NCI-H2171 treated with DMSO at 0.1 percent for 48 hours (cell line): ENCODE measurements at regions not wholly inside any gene's neighbourhood (a gene's known extent, or its start where the extent isn't known, plus 50 kb on each side); places are given as distances from the start of the nearest gene placed in this dataset.
"Not testable (repeated sequence)": the region's sequence is repeated elsewhere in the genome, so short reads cannot be mapped to it uniquely, and the experiment has no call there.

Experiments
- DNase-seq: peaks from one replicate; lab custom pipeline; 2025; lab: John Stamatoyannopoulos, UW

DNA sequence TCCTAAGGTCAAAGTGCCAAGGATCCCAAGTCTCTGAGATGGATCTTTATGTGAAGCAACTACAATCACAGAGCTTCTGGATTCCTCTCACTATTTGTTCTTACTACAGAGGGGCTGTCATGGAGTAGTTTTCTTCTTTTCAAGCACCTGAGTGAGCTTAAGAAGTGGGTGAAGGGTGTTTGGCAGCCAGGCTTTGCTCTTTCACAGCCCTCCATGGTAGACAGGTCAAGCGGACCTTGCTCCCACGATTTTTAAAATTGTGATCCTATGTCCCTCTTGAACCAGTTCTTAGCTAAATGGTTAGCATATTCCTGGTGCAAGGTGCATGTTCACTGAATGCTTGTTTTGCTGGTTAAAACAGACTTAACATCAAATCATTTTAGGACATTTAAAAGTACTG, 332.2 kb downstream of the GADD45G start:
- DNase-seq, result no peak

DNA sequence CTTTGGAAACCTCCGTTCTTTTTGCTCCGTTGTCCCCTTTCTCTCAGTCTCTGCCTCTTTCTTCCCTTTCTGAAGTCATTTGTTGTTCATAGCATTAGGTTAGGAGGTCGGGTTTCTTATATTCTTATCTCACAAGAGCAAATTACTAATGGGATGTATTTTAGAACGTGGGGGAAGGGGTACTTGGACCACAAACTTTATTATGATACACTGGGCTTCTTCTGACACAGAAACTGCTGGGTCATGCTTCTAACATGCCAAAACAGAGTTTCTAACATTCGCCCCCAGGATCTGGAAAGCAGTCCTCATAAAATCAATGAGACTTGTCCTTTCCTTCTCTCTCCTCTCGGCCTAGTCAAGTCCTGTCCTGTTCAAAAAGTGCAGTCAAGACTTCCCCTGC, 334.4 kb downstream of the GADD45G start:
- DNase-seq, result no peak

- no peak for DNase-seq
Observed at GRCh38 chr9:89939626-89940292, 334.9 kb downstream of the GADD45G start.

DNA sequence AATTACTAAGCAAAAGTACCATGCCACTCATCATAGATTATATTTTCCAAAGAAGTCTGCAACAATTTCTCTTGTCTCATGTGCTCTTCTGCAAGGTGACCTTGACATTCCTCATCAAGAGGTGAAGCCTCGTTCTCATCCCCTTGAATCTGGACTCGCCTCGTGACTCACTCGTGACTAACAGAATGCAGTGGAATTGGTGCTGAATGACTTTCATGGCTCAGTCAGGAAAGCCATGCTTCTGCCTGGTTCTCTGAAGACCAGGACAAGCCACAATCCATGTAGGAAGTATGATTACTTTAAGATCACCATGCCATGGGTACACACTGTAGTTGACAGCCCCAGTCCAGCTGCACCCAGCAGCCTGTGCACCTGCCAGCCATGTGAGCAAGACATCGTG, 335.8 kb downstream of the GADD45G start:
- no peak for DNase-seq

- DNase-seq, result peak; percentile 94
Observed at GRCh38 chr9:89941875-89942274, 337.1 kb downstream of the GADD45G start.

DNA sequence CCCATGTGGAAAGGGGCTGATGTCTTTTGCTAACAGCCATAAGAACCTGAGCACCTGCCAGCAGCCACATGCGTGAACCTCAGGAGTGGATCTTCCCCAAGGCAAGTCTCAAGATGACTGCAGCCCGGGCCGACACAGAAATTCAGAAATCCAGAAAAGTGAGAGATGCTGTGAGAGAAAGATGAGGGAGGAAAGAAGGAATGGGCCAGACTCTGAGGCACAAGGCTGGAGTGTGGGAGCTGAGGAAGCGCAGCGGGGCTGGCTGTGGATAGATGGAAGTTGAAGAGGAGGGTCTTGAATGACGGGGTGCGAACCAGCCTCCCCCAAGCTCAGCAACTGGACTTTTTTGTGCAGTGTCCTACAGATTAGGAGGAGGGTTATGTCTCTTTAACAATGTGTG, 337.8 kb downstream of the GADD45G start:
- peak; percentile 67 for DNase-seq

DNA sequence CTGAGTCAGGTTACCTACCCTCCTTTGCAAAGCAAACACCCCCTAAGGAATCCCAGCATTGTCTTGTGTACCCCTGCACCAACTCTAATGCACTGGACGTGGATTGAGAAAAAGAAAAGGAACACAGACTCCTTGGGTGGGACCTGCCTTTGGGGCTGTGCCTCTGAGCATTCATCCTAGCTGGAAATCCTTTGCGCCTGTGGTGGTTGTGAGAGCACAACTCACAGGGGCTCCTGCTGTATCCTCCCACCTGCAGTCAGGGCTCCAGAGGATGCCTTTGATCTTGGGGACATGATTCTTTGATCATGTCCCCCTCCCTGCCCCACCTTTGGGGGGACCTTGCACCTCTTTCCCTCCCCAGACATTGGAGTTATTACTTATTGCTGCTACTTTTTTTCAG, 338.5 kb downstream of the GADD45G start:
- no peak for DNase-seq

DNA sequence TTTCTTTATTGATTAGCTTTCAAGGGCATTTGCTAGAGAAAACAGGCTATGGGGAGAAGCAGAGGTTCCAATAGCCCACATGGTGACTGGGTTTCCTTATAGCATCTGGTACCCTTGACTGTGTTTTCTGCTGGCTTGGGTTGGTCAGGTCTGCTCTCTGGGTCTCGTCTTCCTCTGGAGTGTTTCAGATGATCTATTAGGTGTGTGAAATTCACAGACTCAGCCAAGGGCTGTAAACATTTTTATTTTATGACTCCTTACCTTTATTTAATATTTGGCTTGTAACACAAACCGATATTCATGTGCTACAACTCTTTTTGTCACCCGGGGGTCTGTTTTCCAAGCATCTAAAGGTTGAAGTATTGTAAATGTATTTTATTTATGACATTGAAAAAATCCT, 338.9 kb downstream of the GADD45G start:
- DNase-seq, result no peak

DNA sequence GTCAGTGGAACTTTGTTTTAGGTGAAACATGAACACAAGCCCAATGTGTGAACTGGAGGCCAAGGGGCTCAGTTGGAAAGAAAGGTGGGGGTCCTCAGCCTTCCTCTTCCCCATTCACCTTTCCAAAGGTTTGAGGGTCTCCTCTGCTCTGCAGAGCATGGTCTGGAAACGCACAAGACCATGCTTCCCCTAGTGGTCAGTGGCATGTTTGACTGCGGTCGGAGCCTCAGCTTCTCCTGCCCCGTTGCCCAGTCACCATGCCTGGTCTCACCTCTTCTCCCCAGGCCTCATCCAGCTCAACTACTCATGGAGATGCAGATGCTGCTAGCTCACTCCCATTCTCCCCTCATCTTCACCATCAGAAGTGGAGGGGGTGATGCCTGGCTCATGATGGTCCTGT, 340.3 kb downstream of the GADD45G start:
- DNase-seq, result no peak

- no peak for DNase-seq
Observed at GRCh38 chr9:89946741-89947140, 341.9 kb downstream of the GADD45G start.

GRCh38 chr9:89949111-89949510, 344.3 kb downstream of the GADD45G start:
- no peak for DNase-seq

GRCh38 chr9:89951675-89952074, 346.9 kb downstream of the GADD45G start:
- no peak for DNase-seq

GRCh38 chr9:89952401-89952800, 347.6 kb downstream of the GADD45G start:
- no peak for DNase-seq

DNA sequence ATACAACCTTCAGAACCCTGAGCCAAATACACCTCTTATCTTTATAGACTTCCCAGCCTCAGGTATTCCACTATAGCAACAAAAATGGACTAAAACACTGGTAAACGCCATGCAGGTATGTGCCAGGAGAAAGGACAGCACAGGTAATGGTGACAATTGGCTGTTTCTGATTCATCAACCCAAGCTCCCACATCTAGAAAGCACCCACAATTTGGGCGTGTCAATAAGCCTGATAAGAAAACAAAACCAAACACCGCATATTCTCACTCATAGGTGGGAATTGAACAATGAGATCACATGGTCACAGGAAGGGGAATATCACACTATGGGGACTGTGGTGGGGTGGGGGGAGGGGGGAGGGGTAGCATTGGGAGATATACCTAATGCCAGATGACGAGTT, 348.5 kb downstream of the GADD45G start:
- not testable (repeated sequence) for DNase-seq

DNA sequence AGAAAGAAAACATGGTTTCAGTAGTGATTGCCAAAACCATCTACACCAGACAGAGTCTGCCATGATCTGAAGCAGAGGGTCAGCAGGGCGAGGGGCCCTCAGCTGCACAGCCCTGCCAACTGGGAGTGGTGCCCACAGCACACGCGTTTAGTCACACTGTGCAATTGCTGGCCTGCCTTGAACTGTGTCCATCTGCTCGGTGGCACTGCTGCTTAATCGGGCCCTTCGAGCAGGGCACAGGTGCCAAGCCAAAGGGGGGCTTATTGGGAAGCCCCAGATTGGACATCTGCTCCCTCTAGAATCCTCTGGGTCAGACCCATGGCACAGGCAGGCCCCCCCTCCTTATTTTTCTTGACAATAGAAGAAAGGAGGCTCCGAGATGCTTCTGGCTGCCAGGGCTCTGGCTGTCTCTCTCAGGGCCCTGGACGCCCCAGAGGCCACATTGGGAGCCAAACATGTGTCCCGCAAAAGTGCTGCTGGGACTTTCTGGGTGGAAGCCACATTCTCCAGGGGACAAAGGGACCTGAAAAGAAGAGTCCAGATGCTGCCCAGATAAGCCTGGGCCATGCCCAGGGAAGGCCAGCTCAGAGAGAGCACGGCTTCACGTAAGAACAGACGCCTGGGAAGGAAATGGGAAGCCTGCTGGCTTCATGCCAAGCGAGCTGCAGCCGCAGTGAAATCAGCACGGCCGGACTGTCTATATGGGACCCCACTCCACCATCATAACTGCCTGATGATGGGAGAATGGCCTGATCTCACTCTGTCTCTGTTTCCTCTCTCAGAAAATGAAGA, 349.2 kb downstream of the GADD45G start:
- DNase-seq, result peak; percentile 47

DNA sequence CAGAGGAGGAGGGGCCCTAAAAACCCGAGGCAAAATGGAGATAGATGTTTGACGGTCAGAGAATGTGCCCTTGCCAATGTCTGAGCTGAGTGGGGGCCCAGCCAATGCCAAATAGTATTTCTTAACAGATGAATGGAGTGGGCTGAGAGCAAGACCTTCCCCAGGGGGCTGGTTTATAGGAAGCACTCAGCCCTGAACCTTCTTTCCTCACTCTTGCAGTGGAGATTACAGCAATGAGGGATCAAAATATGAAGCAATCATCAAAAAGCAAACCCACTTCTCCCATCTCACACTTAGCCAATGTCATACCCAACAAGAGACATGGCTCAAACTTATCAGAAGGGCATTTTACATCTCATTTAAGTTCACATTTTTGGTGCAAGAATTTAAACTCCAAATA, 350.3 kb downstream of the GADD45G start:
- DNase-seq, result no peak

DNA sequence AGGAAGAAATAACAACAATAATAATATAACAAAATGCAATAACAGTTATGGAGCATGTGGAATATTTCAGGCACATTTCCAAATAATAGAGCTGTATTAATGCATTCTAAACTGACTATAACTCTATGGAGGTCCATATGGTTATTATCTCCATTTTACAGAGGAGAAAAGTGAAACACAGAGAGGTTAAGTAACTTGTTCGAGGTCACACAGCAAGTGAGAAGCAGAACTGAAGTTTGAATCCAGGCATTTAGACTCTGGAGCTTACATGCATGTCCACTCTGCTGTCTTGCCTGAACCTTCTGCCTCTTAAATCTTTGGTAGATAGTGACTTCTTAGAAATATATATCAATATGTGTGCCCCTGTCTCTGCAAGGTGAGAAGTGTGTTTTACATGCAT, 350.8 kb downstream of the GADD45G start:
- DNase-seq, result no peak

DNA sequence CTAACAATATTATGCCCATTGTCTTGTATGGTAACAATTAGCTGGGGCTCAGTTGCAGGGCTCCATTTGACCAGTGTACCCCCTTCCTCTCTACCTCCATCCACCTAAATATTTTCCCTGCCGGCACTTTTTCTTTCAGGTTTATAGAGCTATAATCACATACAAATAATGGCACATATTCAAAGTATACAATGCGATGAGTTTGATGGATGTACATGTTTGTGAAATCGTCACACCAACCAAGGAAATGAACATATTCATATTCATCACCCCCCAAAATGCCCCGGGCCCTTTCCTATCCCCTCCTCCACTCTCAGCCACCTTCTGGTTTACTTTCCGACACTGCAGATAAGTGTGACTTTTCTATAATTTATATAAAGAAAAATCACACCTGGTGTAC, 351.5 kb downstream of the GADD45G start:
- DNase-seq, result no peak

GRCh38 chr9:89956907-89957306, 352.1 kb downstream of the GADD45G start:
- DNase-seq, result no peak

GRCh38 chr9:89958086-89958485, 353.3 kb downstream of the GADD45G start:
- DNase-seq, result no peak

GRCh38 chr9:89961616-89962341, 357.0 kb downstream of the GADD45G start:
- no peak for DNase-seq

DNA sequence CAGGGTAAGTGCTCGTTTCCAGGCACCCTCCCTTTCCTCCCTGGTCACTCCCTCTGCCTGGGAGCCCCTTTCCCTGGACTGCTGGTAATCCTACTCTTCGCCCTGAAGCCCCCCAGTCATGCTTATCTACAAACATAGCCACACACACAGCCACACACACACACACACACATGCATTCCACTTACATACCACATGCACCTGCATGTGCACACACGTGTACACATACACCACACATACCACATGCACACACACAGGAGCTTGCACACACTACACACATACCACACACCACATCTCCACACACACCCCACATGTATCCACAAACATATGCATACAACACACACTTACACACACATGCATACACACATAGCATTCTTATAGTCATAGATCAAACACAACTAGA, 358.5 kb downstream of the GADD45G start:
- no peak for DNase-seq

GRCh38 chr9:89967527-89967926, 362.7 kb downstream of the GADD45G start:
- no peak for DNase-seq
